ENCODE measurements at regions not wholly inside any gene's neighbourhood (a gene's known extent, or its start where the extent isn't known, plus 50 kb on each side); places are given as distances from the start of the nearest gene placed in this dataset.
"Not testable (repeated sequence)": the region's sequence is repeated elsewhere in the genome, so short reads cannot be mapped to it uniquely, and the experiment has no call there.

DNA sequence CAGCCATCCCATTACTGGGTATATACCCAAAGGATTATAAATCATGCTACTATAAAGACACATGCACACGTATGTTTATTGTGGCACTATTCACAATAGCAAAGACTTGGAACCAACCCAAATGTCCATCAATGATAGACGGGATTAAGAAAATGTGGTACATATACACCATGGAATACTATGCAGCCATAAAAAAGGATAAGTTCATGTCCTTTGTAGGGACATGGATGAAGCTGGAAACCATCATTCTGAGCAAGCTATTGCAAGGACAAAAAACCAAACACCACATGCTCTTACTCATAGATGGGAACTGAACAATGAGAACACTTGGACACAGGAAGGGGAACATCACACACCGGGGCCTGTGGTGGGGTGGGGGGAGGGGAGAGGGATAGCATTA lies 285.7 kb downstream of the SIPA1L2 start:
- TF ChIP-seq SIN3A (IDR thresholded peaks at IDR 0.05; ENCODE audit: borderline replicate concordance, insufficient read depth, low read depth, low read length); POLR2AphosphoS5 (IDR thresholded peaks at IDR 0.05; ENCODE audit: low read depth, low read length); TCF7L2 (IDR thresholded peaks at IDR 0.05; ENCODE audit: low read depth, low read length): not testable (repeated sequence)
- TF ChIP-seq, protein P1, sequence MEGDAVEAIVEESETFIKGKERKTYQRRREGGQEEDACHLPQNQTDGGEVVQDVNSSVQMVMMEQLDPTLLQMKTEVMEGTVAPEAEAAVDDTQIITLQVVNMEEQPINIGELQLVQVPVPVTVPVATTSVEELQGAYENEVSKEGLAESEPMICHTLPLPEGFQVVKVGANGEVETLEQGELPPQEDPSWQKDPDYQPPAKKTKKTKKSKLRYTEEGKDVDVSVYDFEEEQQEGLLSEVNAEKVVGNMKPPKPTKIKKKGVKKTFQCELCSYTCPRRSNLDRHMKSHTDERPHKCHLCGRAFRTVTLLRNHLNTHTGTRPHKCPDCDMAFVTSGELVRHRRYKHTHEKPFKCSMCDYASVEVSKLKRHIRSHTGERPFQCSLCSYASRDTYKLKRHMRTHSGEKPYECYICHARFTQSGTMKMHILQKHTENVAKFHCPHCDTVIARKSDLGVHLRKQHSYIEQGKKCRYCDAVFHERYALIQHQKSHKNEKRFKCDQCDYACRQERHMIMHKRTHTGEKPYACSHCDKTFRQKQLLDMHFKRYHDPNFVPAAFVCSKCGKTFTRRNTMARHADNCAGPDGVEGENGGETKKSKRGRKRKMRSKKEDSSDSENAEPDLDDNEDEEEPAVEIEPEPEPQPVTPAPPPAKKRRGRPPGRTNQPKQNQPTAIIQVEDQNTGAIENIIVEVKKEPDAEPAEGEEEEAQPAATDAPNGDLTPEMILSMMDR (IDR thresholded peaks at IDR 0.05) = not testable (repeated sequence)
- TF ChIP-seq, protein P2, sequence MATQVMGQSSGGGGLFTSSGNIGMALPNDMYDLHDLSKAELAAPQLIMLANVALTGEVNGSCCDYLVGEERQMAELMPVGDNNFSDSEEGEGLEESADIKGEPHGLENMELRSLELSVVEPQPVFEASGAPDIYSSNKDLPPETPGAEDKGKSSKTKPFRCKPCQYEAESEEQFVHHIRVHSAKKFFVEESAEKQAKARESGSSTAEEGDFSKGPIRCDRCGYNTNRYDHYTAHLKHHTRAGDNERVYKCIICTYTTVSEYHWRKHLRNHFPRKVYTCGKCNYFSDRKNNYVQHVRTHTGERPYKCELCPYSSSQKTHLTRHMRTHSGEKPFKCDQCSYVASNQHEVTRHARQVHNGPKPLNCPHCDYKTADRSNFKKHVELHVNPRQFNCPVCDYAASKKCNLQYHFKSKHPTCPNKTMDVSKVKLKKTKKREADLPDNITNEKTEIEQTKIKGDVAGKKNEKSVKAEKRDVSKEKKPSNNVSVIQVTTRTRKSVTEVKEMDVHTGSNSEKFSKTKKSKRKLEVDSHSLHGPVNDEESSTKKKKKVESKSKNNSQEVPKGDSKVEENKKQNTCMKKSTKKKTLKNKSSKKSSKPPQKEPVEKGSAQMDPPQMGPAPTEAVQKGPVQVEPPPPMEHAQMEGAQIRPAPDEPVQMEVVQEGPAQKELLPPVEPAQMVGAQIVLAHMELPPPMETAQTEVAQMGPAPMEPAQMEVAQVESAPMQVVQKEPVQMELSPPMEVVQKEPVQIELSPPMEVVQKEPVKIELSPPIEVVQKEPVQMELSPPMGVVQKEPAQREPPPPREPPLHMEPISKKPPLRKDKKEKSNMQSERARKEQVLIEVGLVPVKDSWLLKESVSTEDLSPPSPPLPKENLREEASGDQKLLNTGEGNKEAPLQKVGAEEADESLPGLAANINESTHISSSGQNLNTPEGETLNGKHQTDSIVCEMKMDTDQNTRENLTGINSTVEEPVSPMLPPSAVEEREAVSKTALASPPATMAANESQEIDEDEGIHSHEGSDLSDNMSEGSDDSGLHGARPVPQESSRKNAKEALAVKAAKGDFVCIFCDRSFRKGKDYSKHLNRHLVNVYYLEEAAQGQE (IDR thresholded peaks at IDR 0.05; ENCODE audit: insufficient read depth in 1 of 2, low read depth in 2 of 2, low read length in 1 of 2) = not testable (repeated sequence)
